Stimulated activated CD4-positive, alpha-beta T cell treated with anti-CD3 and anti-CD28 coated beads, Interleukin-12 subunit alpha, Interleukin-12 subunit beta, amount 100 ng/mL, for 4 hours (primary cell): ENCODE measurements at regions not wholly inside any gene's neighbourhood (a gene's known extent, or its start where the extent isn't known, plus 50 kb on each side); places are given as distances from the start of the nearest gene placed in this dataset.

Source experiments
- DNase-seq: peaks from one replicate; pipeline ENCODE4 v3.0.0-alpha.2; 2020

DNA sequence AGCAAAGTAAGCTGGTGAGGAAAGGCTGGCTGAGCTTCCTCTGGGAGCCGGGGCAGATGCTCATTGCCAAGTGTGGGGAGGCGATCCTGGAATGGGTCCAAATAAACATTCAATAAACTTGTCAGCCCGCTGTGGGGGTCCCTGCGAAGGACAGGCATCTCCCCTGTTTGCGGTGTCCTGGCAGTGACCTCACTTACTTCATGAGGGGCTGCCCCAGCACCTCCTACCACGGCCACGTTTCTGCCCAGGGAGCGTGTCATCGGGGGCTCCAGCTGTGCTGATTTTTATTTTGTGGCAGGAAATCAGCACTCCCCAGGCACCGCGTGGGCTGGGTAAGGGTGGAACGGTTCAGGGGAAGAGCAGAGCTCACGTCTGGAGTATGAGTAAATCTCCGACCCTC lies 493.9 kb upstream of the B3GAT1 start:
- no peak for DNase-seq

DNA sequence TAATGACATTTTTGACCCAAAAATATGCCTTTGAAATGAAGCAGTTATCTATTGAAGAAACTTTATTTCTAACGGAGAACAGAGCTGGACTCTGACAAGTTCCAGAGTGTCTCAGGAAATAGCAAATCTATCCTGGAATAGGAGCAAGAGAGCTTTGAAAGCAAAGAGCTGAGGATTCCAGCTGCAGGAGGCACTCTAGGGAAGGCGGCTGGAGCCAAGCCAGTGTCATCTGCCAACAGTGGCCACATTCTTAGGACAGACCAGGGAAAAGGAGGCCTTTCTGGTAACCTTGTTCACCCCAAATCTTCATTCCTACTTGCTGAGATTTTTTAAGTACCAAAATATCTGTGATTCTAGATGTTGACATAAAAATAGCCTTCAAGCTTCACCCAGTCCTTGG lies 493.5 kb upstream of the B3GAT1 start:
- DNase-seq: no peak

DNA sequence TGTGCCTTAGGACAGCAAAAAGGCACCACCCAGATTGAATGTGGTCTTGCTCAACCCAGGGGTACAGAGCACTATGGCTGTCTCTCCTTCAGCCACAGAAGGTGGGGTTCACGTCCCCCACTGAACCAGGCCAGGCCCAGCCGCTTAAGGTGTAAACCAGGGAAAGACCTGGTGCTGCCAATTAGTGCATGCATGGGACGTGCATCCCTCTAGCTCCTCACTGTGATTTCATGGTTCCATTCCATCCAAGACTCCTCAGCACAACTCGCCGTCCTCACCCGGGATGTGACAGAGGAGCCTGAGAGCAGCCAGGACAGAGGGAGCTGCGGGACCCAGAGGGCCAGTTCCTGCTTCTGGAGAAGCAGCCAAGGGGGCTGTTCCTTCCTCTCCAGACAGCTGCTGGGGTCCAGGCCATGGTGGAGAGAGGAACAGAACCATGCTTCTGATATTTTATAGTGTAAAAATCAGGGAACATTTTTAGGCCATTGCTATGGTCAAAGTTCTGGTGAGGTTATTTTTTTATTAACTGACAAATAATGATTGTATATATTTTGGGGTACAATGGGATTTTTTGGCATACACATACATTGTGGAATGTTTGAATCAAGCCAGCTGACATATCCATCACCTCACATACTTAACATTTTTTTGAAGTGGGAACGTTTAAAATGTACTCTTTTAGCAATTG lies 492.2 kb upstream of the B3GAT1 start:
- DNase-seq: no peak

DNA sequence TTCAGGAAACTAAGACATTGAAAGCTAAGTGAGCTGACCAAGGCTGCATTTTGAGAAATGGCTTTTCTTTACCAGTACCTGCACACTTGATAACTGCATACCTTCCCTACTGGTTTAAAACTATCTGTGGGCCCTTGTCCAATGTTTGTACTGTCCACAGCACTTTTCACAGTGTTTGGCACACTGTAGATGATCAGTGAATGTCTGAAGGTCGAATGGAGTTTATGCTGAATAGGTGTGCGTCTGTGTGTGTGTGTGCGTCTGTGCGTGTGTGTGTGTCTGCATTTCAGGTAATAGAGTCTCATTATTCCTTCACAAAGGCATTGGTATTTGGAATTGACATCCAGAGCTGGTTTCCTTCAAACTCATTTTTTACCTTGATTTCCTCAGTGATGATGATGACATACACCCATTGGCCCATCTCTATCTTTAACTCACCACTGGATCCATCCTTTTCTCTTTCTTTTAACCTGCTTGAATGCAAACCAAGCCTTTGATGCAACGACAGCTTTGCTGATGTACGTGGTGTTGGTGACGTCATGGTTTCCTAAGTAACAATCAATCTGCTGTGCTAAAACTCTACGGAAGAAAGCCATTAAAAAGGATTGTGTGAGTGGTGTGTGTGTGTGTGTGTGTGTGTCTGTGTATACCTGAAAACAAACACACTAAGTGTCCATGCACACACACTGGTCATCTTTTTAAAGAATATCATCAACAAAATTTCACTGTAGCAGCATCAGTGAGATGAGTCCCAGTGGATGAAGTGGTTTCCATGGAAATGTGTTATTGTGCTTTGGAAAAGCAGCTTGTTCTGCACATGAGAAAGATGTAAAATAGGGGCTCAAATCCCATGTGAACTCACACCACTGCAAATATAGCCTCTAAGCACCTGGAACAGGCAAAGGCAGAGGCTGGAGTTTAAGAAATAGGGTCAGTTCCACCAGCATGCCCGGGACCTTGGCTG lies 490.2 kb upstream of the B3GAT1 start:
- DNase-seq: no peak

DNA sequence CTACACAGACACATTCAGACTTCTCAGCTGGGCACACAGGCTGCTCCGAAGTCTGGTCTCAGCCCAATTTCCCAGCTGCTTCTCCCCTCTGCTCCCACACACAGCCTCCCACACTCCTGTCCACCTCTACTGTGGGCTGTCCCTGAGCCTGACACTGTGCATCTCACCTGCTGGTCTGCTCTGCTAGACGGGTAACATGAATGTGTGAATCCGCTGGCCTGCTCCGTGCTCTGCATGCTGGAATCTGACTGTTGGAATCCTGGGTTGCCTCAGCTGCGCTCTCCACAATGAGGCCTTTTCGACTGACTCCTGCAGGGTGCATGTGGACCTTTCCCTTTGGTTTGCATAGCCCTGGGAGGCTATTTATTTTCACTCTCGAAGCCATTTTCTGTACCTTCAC lies 489.5 kb upstream of the B3GAT1 start:
- DNase-seq: no peak

DNA sequence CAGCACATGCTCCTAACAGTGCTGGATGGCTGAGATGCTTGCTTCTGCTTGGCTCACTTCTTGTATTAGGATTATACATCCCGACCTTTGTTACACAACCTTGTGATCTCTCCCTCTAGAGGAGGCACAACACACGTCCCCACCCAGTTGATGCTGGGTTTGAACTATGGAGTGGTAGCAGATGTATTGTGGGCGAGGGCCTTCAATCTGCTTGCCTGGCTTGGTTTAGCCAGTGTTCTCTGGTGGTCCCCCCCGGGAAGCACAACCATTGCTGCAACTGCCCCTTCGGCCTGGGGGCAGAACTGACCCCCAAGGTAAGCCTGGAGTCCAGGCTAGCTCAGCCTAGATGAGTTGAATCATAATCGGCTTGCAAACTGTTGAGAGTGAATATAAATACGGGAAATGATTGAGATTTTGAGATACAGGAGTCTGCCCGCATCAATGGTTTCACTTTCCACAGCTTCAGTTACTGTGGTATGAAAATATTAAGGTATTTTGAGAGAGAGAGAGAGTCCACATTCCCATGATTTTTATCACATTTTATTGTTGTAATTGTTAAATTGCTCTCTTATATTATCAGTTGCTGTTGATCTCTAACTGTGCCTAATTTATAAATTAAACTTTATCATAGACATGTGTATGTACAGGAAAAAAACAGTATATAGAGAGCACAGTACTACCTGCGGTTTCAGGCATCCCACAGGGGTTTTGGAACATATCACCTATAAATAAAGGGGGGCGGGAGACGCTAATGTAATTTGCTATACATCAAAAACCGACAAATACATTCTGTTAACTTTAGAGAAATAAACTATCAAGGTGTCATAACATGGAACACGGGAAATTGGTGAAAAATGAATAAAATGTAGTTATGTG lies 482.0 kb upstream of the B3GAT1 start:
- no peak for DNase-seq

DNA sequence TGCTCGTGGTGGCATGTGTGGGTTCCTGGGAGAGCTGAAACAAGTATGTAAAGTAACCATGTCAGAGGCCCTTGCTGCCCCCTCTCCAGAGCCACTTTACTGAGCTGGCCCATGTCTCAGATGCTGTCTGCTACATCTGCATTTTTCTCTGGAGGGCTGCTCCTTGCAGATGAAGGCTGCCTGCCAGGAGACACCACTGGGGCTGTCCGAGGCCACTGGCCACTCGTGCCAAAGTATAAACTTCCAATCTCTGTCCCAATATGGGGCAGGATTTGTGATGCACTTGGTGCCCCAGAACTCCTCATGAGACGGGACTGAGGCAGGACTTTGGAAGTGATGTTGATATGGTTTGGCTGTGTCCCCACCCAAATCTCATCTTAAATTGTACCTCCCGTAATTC lies 478.4 kb upstream of the B3GAT1 start:
- DNase-seq: no peak

DNA sequence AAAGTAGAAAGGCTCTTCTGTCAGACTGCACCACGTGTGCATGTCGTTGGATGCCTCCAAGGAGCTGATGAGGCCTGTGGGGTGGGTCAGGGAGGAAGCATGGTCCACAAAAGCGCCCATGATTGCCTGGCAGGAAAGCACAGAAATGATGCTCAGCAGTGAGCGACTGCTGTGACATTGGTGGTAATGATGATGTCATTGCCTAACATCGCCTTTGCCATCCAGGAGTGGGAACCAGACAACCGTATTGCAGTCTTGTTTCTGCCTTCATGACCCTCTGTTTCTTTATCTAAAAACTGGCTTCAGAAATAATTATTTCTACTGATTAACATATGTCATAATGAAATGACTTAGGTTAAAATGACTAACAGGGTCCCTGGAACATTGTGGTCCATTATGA lies 477.8 kb upstream of the B3GAT1 start:
- DNase-seq: no peak

DNA sequence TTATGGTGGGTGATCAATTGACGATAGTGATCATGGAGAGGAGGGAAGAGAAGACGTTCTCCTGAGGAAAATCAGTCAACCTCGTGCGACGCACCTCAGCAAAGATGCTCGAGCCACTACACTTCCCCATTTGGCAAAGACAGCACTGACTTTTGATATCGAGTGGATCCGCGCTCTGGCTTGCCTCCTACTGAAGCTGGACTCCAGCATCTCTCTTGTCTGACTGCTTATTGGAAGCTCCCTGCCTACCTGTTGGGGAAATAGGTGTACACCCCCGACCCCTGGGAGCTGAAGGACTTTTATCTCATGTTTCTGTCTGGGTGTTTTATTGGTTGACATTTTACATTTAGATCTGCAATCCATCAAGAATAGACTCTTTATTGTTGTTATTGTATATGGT lies 476.8 kb upstream of the B3GAT1 start:
- DNase-seq: no peak

DNA sequence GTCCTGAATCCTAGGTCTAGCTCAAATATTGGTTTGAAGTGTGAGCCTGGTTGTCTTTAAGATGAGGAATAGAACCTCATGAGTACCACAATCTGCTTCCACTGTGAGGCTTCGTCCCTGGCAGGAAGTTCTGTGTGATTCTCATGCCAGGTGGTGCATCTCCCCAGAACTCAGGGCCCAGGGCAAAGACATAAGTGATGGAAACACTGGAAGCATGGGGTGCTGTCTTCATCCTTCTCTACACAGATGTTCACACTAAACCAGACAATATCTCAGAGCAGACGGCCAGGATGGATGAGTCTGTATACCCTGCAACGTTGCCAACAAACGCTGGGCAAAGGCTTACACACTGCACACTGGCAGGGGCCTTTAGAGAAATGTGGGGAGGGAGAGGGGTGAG lies 475.9 kb upstream of the B3GAT1 start:
- no peak for DNase-seq

DNA sequence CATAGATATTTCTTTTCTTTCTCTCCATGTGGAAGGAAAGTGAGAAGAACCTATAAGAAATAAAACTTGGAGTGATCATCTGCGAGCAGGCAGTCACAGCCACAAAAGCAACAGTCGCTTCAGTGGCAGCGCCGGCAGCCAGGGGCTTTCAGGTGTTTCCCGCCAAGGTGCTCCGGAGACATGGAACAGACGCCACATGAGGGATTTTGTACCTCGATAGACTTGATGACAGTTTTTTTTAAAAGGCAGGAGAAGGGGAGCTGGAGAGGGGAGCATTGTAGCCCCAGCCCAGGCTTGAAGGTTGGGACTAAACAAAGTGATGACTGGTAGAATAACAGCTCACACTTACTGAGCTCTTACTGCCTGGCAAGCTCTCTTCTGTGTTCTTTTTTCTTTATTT lies 471.4 kb upstream of the B3GAT1 start:
- DNase-seq: no peak

DNA sequence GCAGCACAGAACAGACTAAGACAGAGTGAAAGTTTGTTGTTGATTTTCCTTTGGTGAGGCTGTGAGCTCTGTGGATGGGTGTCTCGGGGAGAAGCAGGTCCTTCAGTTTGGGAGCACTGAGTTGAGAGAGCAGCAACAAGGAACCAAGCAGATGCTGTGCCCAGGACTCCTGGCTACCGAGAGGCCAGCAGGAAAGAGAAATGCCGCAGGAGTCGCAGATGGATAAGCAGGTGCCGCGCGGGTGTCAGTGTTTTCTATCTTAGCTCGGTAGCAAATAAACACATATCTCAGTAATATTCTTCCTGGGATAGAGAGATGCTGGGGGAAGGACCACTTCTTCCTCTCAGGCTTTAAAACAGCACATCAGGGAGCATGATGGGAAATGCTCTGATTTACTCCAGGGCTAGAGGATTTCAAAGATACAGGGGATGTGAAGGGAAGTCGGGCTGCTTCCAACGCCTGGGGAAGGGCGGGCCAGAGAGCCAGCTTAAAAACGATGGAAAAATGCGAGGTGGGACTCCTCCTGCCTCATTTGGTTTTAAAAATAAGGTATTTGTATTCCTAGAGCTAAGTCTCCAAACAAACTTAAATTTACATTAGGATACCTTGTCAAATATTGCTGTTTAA lies 470.7 kb upstream of the B3GAT1 start:
- DNase-seq: no peak

DNA sequence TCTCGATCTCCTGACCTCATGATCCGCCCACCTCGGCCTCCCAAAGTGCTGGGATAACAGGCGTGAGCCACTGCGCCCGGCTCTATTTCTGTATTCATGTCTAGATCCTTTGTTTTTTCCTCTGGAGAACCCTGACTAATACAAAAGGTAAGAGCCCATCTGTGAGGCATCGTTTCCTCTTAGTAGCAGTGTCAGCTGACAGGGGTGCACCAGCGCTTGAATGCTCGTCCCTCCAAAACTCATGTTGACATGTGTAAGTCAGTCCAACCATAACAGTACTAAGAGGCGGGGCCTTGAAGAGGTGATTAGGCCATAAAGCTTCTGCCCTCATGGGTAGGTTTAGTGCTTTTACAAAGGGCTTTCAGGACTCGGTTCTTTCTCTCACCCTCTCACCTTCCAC lies 470.1 kb upstream of the B3GAT1 start:
- DNase-seq: no peak

DNA sequence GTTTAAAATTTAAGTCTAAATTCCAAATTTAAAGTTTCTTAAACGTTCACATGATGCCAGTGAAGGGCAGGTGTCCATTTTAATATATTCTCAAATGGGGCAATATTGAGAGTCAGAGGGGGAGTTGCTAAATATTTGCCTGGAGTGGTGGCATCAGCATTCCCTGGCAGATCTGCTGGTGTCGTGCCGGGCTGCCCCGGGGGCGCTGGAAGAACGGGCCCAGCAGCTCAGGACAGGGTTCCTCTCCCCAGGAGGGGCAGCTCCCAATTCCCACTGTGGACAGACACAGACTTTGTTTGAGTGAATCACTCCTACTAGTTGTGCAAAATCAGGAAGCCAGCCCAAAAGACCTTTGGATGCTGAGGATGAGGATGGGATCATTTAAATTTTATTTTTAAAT lies 468.7 kb upstream of the B3GAT1 start:
- no peak for DNase-seq

DNA sequence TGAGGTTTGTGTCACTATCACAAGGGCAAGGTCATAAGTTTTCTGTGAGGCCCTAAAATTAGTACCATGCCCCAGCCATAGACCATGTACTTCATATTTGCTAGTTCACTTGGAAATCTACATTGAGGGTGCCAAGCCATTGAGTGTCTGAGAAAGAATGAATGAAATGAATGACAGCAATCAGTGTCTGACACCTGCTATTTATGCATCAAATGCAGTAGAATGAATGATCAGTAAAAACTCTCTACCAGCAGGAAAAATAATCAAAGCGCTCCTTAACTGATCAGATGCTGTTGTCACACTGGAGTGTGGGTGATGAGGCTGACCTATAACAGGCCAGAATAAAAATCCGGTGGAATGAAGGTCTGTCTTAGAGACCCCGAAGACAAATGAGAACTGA lies 467.9 kb upstream of the B3GAT1 start:
- no peak for DNase-seq

DNA sequence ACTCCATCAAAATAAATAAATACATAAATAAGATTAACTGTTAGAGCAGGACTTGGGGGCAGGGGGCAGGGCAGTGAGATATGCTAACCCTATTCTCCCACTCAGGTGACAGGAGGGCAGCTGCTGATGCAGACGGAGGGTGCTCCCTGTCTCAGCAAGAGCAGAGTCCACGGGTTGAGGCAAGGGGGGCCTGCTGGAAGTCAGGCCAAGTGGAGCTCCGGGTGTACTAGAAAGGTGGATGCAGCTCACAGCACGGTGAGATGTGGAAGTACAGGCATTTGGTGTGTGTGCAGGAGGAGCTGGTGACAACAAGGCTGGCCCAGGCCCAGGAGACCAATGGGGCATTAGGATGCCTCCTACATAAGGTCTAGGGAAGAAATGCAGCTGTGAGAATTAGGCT lies 467.3 kb upstream of the B3GAT1 start:
- no peak for DNase-seq

DNA sequence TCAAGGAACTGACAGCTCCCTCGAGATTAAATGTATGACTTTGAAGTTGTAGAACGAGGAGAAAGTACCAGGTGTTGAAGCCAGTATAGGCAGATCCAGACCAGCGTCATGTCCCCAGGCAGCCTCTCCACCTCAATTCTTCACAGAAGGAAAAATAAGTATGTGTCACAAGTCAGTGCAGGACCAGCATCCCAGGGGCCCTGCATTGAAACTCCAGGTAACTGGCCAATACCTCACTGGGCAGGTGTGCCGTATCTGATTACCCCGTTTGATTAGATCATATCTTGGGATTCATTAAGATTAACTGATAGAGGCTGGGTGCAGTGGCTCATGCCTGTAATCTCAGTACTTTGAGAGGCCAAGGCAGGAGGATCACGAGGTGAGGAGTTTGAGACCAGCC lies 466.7 kb upstream of the B3GAT1 start:
- DNase-seq: no peak

DNA sequence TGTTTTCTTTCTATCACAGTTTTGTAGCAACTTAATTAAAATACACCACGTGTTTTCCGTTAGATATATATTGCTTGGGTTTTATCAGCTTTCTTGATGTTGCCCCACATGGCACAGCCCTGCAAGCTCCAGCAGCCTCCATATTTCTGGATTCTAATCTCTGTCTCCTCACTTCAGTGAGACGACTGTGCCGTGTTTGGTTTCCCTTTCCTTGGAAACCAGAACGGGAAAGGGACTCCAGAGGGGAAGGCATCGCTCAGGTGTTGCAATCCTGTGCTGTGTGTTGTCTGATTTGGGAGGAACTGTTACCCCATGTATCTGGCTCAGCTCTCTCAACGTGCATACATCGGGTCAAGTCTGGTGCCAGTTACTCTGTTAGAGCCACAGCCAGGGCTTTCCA lies 464.2 kb upstream of the B3GAT1 start:
- DNase-seq: no peak

DNA sequence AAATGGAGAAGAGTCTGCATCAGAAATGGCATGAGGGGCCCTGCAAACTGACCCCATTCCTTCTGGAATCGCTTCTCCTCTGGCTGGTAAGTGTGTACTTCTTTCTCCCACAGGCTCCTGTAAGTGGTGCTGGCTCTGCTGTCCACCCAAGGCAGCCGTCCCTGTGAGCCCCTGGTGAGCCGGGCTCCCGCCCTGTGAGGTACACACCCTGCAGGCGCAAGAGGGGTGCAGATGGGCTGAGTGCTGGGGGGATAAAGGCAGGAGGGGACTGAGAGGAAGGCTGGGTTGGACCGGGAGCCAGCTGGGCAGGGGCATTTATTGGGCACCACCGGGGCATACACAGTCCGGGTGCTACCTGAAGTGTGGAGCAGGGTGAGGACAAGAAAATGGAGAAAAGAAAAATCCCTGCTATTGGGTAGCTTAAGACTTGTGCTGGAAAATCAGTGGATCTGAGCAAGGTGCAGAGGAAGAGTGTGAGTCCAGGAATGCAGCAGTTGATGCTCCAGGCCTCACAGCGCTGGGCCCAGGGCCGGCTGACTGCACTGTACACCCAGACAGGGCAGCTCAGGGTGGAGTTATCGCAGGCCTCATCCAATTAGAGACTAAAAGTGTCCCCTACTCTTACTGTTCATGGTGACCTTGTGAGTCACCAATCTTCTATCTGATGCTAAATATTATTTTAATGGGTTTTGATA lies 455.1 kb upstream of the B3GAT1 start:
- DNase-seq: no peak

DNA sequence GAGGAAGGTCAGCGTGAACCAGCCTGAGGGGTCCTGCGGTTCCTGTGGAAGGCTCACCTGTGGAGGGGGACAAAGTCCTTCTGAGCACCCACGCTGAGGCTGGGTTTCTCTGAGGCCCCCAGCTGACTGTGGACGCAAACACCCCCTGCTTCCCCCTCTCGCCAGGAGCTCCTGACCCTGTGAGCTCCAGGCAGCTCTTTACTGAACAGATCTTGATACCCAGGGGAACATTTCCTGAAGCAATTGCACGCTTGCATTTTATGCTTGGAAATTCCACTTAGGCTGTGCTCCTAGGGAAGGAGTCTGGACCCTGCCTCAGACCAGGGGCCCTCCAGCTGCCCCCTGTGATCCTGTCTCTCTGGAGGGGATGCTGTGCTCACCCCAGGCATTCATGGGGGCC lies 454.2 kb upstream of the B3GAT1 start:
- DNase-seq: no peak

DNA sequence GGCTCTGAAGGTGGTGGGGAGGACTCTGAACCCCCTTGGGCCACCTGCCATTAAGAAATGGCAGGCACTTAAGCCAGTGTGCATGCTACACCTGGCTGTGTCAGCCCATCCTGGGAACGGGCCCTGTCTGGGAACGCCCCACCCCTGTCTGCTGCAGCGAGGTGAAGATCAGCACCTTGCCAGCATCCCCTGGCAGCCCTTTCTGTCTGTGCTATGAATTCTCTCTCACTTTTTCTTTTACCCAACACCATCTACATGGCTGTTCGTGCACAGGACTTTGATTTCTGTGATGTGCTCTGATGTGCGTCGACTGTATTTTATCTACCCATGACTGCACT lies 452.9 kb upstream of the B3GAT1 start:
- DNase-seq: no peak

DNA sequence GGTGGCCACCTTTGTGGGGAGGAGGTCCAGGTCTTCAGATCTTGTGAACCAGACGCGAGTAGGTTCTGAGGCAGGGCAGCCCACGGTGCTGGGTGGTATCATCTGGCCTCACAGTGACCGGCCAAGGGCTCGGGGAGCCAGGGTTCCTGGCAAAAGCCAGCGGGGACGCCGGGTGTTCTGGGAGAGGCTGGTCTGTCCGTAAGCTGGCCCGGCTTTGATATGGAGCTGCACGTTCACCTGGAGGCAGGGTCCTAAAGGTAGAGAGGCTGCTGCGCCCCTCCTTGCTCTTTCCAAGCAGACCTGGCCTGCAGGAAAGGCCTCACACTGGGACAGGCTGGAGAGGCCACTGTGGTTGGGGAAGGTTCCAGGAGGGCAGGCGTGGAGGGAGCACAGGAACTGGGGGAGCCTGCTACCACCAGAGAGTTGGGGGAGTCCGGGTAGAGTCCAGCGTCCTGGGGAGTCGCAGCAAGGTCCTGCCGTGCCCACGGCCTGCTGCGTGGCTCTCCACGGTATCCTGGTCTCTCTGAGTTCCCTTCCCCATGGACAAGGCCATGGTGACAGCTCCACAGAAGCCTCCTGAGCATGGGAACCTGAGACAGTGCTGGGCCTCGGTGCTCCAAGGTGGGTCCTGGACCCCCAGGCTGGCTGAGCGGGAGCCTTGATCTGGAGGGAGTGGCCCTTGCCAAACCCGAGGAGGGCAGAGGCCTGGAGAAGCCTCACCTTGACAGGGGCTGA lies 452.4 kb upstream of the B3GAT1 start:
- DNase-seq: no peak
